Chondrocyte (in vitro differentiated cells): ENCODE measurements at regions not wholly inside any gene's neighbourhood (a gene's known extent, or its start where the extent isn't known, plus 50 kb on each side); places are given as distances from the start of the nearest gene placed in this dataset.
"Not testable (repeated sequence)": the region's sequence is repeated elsewhere in the genome, so short reads cannot be mapped to it uniquely, and the experiment has no call there.

Source experiments
- DNase-seq: peaks from one replicate; pipeline ENCODE4 v3.0.0; 2021; ENCODE audit warnings: mixed read lengths, low spot score
- H3K27ac Mint-ChIP-seq: one replicate; pipeline ENCODE4 v1.8.0; 2021; ENCODE audit warnings: mild to moderate bottlenecking, moderate library complexity, mixed read lengths; ENCODE audit not compliant: unreplicated experiment
- H3K27me3 Mint-ChIP-seq: 2 replicates; pipeline ENCODE4 v1.8.0; 2021; ENCODE audit warnings: low read depth, mixed read lengths
- H3K36me3 Mint-ChIP-seq: 2 replicates; pipeline ENCODE4 v1.8.0; 2021; ENCODE audit warnings: low read depth, mixed read lengths
- H3K4me1 Mint-ChIP-seq: 2 replicates; pipeline ENCODE4 v1.8.0; 2021; ENCODE audit warnings: low read depth, mild to moderate bottlenecking, mixed read lengths
- H3K4me3 Mint-ChIP-seq: one replicate; pipeline ENCODE4 v1.8.0; 2021; ENCODE audit warnings: mild to moderate bottlenecking, moderate library complexity, mixed read lengths; ENCODE audit not compliant: unreplicated experiment
- H3K9me3 Mint-ChIP-seq: 2 replicates; pipeline ENCODE4 v1.8.0; 2021; ENCODE audit warnings: low read depth, mixed read lengths
- TF ChIP-seq, protein P1 (sequence below): fragments of 200-600 bp; sonication (generic); IDR thresholded peaks from 2 replicates; pipeline ENCODE4 v1.5.0; 2021; ENCODE audit warnings: antibody characterized with exemption, mild to moderate bottlenecking, moderate library complexity

DNA sequence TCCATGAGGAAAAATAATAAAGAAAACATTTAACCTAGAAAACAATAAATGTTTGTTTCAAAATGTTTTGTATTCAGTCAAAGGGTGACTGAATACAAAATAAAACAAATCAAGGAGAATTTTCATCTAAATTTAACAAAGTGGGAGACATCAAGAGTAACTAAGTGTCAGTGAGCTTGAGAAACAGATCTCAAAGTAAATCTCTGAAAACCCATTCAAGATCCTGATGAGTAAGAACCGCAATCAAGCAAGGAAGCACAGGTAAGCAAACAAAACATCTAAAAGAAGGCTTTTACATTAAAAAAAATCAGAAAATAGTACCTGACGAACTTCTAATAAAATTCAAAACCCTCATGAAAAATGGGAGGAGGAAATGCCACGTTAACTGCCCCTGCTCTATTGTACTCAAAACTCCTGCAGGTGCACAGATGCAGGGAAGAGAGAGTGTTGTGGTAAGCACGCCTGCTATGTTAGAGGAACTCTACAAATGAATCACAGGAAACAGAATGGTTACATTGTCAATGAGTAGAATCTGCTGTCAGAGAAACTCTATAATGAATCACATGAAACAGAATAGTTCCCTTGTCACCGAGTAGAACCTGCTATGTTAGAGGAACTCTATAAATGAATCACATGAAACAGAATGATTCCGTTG, 309.6 kb upstream of the FRG1 start:
- not testable (repeated sequence) for DNase-seq, H3K4me1 Mint-ChIP-seq, H3K36me3 Mint-ChIP-seq, H3K4me3 Mint-ChIP-seq, H3K27me3 Mint-ChIP-seq, H3K27ac Mint-ChIP-seq
- peaks cover 24% of the 10 kb centered on the region for H3K9me3 Mint-ChIP-seq

DNA sequence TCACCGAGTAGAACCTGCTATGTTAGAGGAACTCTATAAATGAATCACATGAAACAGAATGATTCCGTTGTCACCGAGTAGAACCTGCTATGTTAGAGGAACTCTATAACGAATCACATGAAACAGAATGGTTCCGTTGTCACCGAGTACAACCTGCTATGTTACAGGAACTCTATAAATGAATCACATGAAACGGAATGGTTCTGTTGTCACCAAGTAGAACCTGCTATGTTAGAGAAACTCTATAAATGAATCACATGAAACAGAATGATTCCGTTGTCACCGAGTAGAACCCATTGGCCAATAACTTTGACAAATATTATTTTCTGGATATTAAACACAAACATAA, 309.1 kb upstream of the FRG1 start:
- H3K27me3 Mint-ChIP-seq, DNase-seq, H3K36me3 Mint-ChIP-seq, H3K27ac Mint-ChIP-seq, H3K4me1 Mint-ChIP-seq, H3K4me3 Mint-ChIP-seq: not testable (repeated sequence)
- H3K9me3 Mint-ChIP-seq, result peaks cover 27% of the 10 kb centered on the region

DNA sequence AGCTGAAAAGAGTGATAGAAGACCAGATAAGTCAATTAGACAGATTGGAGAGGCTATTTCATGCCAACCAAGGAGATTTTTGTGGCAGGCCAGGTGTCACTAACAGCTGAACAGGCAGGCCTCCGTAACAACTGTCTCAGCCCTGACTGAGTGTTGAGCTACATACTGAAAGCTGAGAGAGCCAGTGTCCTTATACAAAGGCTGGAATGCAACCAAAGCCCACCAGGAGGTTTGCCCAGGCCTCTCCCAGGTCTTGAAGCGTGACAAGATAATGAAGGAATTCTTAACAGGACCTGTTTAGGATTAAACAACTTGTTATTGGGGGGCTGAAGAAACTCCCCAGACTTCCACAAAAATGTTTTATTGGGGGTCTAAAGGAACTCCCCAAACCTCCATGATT, 290.2 kb upstream of the FRG1 start:
- DNase-seq, H3K27me3 Mint-ChIP-seq, H3K4me1 Mint-ChIP-seq, H3K36me3 Mint-ChIP-seq, H3K27ac Mint-ChIP-seq, H3K4me3 Mint-ChIP-seq: not testable (repeated sequence)
- H3K9me3 Mint-ChIP-seq, result peaks cover 19% of the 10 kb centered on the region

DNA sequence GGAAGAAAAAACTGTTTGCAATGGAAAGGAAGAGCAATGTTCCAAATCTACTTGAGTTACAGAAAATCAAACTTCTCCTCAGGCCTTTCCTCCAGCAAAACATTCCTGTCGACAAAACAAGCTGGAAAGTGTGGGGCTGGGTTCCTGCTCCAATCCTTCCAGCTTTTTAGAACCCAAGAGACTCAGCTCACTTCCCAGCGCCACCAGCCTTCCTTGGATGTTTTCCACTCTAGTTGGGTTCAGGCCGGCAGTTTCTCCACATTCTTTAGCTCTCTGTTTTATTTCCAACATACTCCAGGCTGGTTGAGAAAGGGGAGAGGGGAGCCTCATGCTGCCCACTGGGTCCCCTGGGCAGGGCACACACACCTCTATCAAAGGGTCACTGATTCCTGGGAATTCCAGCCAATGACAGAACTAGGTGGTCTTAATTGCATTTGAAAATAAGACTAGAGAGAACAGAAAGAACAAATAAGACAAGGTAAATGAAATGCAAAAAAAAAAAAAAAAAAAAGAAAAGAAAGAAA, 287.5 kb upstream of the FRG1 start:
- not testable (repeated sequence) for H3K36me3 Mint-ChIP-seq, H3K4me1 Mint-ChIP-seq, H3K27me3 Mint-ChIP-seq, H3K4me3 Mint-ChIP-seq, DNase-seq, H3K27ac Mint-ChIP-seq
- H3K9me3 Mint-ChIP-seq, result peaks cover 19% of the 10 kb centered on the region

DNA sequence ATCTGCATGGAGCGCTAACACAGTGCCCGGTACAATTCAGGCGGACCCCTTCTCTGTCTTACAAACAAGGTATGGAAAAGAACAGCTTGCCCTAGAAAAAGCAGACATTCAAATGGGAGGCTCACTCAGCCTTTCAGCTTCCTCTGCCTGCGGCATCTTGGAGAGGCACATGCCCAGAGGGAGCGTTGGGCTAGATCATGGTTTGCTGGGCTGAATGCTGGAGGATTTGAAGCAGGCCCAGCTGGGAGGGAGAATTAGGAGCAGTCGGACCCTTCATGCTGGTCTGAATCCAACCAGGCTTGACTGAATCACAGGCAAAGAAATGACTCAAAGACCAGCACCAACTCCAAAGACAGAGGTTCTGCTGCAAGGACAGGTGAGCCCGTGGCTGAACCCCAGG, 286.7 kb upstream of the FRG1 start:
- peaks cover 23% of the 10 kb centered on the region for H3K9me3 Mint-ChIP-seq
- H3K36me3 Mint-ChIP-seq, H3K4me3 Mint-ChIP-seq, H3K27ac Mint-ChIP-seq, H3K27me3 Mint-ChIP-seq, H3K4me1 Mint-ChIP-seq, DNase-seq: not testable (repeated sequence)

DNA sequence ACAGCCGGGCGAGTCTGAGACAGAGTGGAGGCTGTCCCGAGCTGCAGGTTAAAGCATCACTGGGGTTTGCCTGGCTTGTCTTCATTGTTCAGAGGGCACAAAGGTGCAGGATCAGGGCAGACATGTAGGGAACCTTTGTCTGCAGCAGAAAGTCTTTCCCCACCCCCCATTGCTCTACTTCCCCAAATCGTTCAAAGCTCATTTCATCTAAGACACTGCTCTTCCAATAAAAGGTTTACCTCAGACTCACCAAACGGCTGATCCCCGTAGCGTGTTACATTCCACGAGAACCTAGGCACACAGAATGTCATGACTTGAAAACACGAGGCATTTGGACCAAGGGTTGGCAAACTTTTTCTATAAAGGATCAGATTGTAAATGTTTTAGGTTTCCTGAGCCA, 286.3 kb upstream of the FRG1 start:
- H3K4me1 Mint-ChIP-seq, H3K27me3 Mint-ChIP-seq, H3K36me3 Mint-ChIP-seq, H3K4me3 Mint-ChIP-seq, DNase-seq, H3K27ac Mint-ChIP-seq: not testable (repeated sequence)
- peaks cover 23% of the 10 kb centered on the region for H3K9me3 Mint-ChIP-seq

DNA sequence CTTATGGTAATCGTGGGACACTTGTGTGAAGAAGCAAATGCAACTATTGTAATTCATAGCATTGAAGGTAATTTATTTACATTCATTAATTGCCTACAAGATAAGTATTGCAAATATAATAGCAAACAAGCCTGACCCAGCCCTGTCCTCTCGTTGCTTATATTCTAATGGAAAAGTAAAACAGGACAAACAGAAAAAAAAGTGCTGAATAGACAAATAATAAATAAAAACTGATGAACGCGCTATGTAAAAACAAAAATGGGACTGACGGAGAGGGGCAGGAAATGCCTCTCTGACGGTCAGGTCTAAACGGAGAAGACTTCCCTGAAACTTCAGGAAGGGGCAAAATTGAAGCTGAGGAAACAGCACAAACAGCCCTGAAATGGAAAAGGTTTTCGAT, 284.9 kb upstream of the FRG1 start:
- H3K27me3 Mint-ChIP-seq, DNase-seq, H3K27ac Mint-ChIP-seq, H3K4me3 Mint-ChIP-seq, H3K36me3 Mint-ChIP-seq, H3K4me1 Mint-ChIP-seq: not testable (repeated sequence)
- H3K9me3 Mint-ChIP-seq, result peaks cover 23% of the 10 kb centered on the region

DNA sequence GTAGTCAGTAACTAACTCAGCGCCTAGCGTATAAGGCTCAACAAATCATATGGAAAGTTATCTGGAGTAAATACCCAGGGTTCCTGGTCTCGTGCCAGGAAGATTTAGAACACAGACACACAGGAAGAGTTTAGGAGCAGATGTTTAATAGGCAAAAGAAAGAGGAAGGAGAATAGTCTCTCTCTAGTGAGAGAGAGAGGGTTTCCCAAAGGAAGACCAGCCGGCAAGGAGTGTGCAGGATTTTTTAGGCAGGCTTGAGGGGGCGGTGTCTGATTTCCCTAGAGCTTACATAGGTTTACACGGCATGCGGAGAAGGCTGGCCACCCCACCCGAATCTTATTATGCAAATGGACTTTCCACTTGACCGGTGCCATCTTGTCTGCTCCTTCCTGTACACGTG, 284.0 kb upstream of the FRG1 start:
- TF ChIP-seq, protein P1, sequence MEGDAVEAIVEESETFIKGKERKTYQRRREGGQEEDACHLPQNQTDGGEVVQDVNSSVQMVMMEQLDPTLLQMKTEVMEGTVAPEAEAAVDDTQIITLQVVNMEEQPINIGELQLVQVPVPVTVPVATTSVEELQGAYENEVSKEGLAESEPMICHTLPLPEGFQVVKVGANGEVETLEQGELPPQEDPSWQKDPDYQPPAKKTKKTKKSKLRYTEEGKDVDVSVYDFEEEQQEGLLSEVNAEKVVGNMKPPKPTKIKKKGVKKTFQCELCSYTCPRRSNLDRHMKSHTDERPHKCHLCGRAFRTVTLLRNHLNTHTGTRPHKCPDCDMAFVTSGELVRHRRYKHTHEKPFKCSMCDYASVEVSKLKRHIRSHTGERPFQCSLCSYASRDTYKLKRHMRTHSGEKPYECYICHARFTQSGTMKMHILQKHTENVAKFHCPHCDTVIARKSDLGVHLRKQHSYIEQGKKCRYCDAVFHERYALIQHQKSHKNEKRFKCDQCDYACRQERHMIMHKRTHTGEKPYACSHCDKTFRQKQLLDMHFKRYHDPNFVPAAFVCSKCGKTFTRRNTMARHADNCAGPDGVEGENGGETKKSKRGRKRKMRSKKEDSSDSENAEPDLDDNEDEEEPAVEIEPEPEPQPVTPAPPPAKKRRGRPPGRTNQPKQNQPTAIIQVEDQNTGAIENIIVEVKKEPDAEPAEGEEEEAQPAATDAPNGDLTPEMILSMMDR, result no peak
- Mint-ChIP-seq H3K4me1 (no peaks in the 10 kb centered on the region), H3K9me3 (peaks cover 23% of the 10 kb centered on the region), H3K4me3 (no peak overlapping the region), H3K27ac (no peak overlapping the region), H3K36me3 (no peaks in the 10 kb centered on the region), H3K27me3 (no peaks in the 10 kb centered on the region)
- DNase-seq, result no peak

DNA sequence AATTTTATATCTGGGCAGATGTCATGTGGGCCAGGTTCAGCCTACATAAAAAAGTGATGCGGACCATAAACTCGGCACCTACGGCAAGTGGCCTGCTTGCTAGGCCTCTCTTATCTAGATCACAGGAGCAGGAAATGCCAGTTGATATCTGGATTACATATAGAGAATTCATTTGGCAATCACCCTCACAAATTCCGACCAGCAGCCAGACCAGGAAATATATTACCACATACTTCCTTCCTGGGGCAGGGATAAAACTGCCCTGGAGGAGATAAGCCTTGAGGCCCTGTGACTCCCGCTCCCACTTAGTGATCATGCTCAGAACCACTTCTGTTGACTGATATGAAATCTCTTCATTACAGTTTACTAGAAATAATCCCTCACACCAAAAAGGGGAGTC, 282.4 kb upstream of the FRG1 start:
- not testable (repeated sequence) for H3K4me1 Mint-ChIP-seq, H3K27ac Mint-ChIP-seq, DNase-seq, H3K36me3 Mint-ChIP-seq, H3K27me3 Mint-ChIP-seq, H3K4me3 Mint-ChIP-seq
- H3K9me3 Mint-ChIP-seq, result peaks cover 23% of the 10 kb centered on the region

DNA sequence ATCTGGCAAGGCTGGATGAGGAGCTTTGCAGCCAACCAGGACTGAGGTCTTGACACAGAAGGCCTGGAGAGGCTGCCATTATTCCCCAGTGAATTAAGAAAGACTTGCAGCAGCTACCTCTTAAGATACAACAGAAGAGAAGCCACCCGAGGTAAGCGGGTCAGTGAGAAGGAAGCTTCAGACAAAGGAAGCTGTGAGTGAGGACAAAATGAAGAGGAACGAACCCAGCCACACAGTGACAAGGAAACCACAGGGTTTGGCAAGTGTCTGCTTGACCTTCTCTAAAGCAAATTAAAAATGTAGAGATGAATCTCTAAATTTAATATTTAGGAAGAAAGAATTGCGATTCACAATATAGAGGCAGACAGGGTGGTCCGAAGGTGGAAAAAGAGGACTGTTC, 281.8 kb upstream of the FRG1 start:
- H3K27ac Mint-ChIP-seq, H3K4me1 Mint-ChIP-seq, H3K4me3 Mint-ChIP-seq, DNase-seq, H3K27me3 Mint-ChIP-seq, H3K36me3 Mint-ChIP-seq: not testable (repeated sequence)
- peaks cover 23% of the 10 kb centered on the region for H3K9me3 Mint-ChIP-seq
